GM23248 (cell line): ENCODE measurements at regions not wholly inside any gene's neighbourhood (a gene's known extent, or its start where the extent isn't known, plus 50 kb on each side); places are given as distances from the start of the nearest gene placed in this dataset.

Experiments used
- EZH2 ChIP-seq: fragments of 200-600 bp; sonication (generic); IDR thresholded peaks from 2 replicates; pipeline ENCODE4 v1.6.1; 2018; ENCODE audit warnings: antibody characterized with exemption, mild to moderate bottlenecking; ENCODE audit not compliant: insufficient read depth, poor library complexity, severe bottlenecking
- EZH2phosphoT487 ChIP-seq: fragments of 200-600 bp; sonication (generic); IDR thresholded peaks from 2 replicates; pipeline ENCODE4 v1.6.1; 2018; ENCODE audit warnings: antibody characterized with exemption, moderate library complexity, mild to moderate bottlenecking, low read depth; ENCODE audit not compliant: insufficient read depth

DNA sequence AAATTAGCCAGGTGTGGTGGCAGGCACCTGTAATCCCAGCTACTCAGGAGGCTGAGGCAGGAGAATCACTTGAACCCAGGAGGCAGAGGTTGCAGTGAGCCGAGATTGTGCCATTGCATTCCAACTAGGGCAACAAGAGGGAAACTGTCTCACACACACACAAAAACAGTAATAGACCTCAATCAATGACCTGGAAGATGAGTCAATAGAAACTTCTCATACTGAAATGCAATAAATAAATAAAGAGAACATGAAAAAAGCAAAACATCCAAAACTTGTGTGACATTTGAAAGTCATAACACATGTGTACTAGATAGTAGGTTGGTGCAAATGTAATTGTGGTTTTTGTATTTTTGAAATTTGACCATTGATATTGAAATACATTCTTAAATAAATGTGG lies 1338.5 kb downstream of the AMY1C start:
- TF ChIP-seq EZH2 (no peak), EZH2phosphoT487 (no peak)
